Stimulated activated CD4-positive, alpha-beta T cell treated with anti-CD3 and anti-CD28 coated beads, TNF-alpha, amount 100 ng/mL, for 48 hours (primary cell): ENCODE measurements at regions not wholly inside any gene's neighbourhood (a gene's known extent, or its start where the extent isn't known, plus 50 kb on each side); places are given as distances from the start of the nearest gene placed in this dataset.

Source experiments
- DNase-seq, 3 donors: peaks; one replicate each; pipeline ENCODE4 v3.0.0-alpha.2; 2020; ENCODE audit warnings: low read depth in 3 of 3

- DNase-seq: no peak
Measured at GRCh38 chr17:5694551-5694950, 110.2 kb upstream of the NLRP1 start.

GRCh38 chr17:5695480-5695879 lies 111.2 kb upstream of the NLRP1 start:
- no peak for DNase-seq

- no peak for DNase-seq
Measured at GRCh38 chr17:5698959-5699358, 114.7 kb upstream of the NLRP1 start.

- no peak for DNase-seq
Measured at GRCh38 chr17:5699814-5700213, 115.5 kb upstream of the NLRP1 start.

- no peak for DNase-seq
Measured at GRCh38 chr17:5700745-5701144, 116.4 kb upstream of the NLRP1 start.

- no peak for DNase-seq
Measured at GRCh38 chr17:5701381-5701780, 117.1 kb upstream of the NLRP1 start.

GRCh38 chr17:5702951-5703510 lies 118.7 kb upstream of the NLRP1 start:
- no peak for DNase-seq

GRCh38 chr17:5703736-5704135 lies 119.4 kb upstream of the NLRP1 start:
- DNase-seq: no peak

- DNase-seq: peak in 1 of 3 donors; percentile 10
Measured at GRCh38 chr17:5705081-5705875, 121.0 kb upstream of the NLRP1 start.

GRCh38 chr17:5705876-5706576 lies 121.7 kb upstream of the NLRP1 start:
- no peak for DNase-seq

- DNase-seq: peak; percentile 21 to 44 (median 43)
Measured at GRCh38 chr17:5706577-5707210, 122.4 kb upstream of the NLRP1 start.

- no peak for DNase-seq
Measured at GRCh38 chr17:5707482-5707881, 123.2 kb upstream of the NLRP1 start.

- no peak for DNase-seq
Measured at GRCh38 chr17:5708344-5708743, 124.0 kb upstream of the NLRP1 start.

GRCh38 chr17:5711344-5711743 lies 127.0 kb upstream of the NLRP1 start:
- no peak for DNase-seq

- no peak for DNase-seq
Measured at GRCh38 chr17:5714993-5715392, 130.7 kb upstream of the NLRP1 start.

- no peak for DNase-seq
Measured at GRCh38 chr17:5715478-5715877, 131.2 kb upstream of the NLRP1 start.

- no peak for DNase-seq
Measured at GRCh38 chr17:5718726-5719125, 134.4 kb upstream of the NLRP1 start.

- DNase-seq: no peak
Measured at GRCh38 chr17:5719976-5720375, 135.7 kb upstream of the NLRP1 start.

GRCh38 chr17:5730373-5730772 lies 146.1 kb upstream of the NLRP1 start:
- DNase-seq: no peak

GRCh38 chr17:5740937-5741336 lies 156.6 kb upstream of the NLRP1 start:
- no peak for DNase-seq

GRCh38 chr17:5741810-5742209 lies 157.5 kb upstream of the NLRP1 start:
- no peak for DNase-seq

- DNase-seq: no peak
Measured at GRCh38 chr17:5745111-5745813, 161.0 kb upstream of the NLRP1 start.
